ENCODE measurements at regions not wholly inside any gene's neighbourhood (a gene's known extent, or its start where the extent isn't known, plus 50 kb on each side); places are given as distances from the start of the nearest gene placed in this dataset.

- DNase-seq (ENCODE audit: low read depth): no peak
- no peaks in the 10 kb centered on the region for H3K27me3 ChIP-seq (ENCODE audit: control insufficient read depth, insufficient read depth, low read length)
- no peaks in the 10 kb centered on the region for H3K36me3 ChIP-seq (ENCODE audit: control insufficient read depth, insufficient read depth, low read length)
- no peak for FAIRE-seq
- no peak overlapping the region for H3K4me3 ChIP-seq (ENCODE audit: low read depth, low read length)
- TF ChIP-seq CTCF (IDR thresholded peaks at IDR 0.05; ENCODE audit: insufficient read depth, low read length, severe bottlenecking): no peak
These were observed 61.6 kb upstream of the CD99 start for GRCh38 chrX:2629316-2630007.

DNA sequence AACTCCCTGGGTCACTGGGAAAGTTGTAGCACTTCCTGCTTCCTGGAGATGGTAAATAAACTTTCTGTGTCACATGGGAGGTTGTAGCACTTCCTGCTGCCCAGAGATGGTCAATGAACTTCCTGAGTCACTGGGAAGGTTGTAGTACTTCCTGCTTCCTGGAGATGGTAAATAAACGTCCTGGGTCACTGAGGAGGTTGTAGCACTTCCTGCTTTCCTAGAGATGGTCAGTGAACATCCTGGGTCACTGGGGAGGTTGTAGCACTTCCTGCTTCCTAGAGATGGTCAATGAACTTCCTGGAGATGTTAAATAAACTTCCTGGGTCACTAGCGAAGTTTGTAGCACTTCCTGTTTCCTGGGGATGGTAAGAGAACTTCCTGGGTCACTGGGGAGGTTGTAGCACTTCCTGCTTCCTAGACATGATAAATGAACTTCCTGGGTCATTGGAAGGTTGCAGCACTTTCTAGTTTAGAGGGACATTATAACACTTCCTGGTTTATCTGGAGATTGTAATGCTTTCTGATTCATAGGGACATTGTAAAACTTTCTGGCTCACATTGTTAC, 62.3 kb upstream of the CD99 start:
- DNase-seq (ENCODE audit: low read depth): no peak
- FAIRE-seq: no peak
- no peak overlapping the region for H3K4me3 ChIP-seq (ENCODE audit: low read depth, low read length)
- TF ChIP-seq CTCF (IDR thresholded peaks at IDR 0.05; ENCODE audit: insufficient read depth, low read length, severe bottlenecking): no peak
- no peaks in the 10 kb centered on the region for H3K36me3 ChIP-seq (ENCODE audit: control insufficient read depth, insufficient read depth, low read length)
- no peaks in the 10 kb centered on the region for H3K27me3 ChIP-seq (ENCODE audit: control insufficient read depth, insufficient read depth, low read length)

DNA sequence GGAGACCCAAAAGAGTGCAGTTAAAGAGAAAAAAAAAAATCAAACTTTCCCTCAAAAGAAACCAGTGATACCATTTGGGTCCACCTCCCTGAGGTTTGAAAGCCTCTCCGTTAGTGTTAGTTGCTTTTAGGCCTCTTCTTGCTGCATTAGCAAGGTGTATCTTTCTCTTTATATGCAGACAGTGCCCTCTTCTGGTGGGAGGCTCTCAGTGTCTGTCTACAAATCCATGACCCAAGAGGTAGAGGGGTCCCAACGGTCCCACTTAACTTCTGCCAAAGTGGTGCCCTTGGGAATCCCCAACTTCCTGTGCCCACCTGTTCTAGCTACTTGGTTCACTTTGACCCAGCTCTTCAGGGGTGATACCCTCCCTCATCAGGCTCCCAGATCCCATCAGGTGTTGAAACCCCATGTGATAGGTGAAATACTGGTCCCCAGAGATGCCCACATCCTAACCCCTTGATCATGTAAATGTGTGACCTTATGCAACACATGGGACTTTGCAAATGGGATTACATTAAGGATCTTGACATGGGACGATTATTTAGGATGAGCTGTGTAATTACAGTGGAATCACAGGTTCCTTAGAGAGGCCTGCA, 63.7 kb upstream of the CD99 start:
- FAIRE-seq (no peak), DNase-seq (ENCODE audit: low read depth) (peak; percentile 45)
- peak; percentile 59 for TF ChIP-seq CTCF (IDR thresholded peaks at IDR 0.05; ENCODE audit: insufficient read depth, low read length, severe bottlenecking)
- no peaks in the 10 kb centered on the region for H3K36me3 ChIP-seq (ENCODE audit: control insufficient read depth, insufficient read depth, low read length)
- no peaks in the 10 kb centered on the region for H3K27me3 ChIP-seq (ENCODE audit: control insufficient read depth, insufficient read depth, low read length)
- H3K4me3 ChIP-seq (ENCODE audit: low read depth, low read length): no peak overlapping the region

DNA sequence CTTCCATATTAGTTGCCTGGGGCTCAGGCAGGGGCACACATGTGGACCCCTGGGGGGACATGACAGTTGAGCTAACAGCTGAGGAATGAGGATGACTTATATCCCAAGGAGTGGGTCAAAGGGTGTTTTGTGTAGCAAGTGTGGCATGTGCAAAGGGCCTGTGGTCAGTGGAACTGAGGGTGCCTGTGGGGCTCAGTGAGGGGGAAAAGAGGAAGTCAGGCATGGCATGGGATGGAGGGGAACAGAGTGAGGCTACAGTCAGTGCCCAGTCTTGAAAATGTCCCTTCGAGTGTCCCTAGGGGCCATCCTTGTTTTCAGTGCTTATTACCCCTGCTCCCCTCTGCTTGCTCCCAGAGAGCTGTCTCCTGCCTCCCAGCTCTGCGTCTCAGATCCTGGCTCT, 64.3 kb upstream of the CD99 start:
- Histone ChIP-seq H3K36me3 (ENCODE audit: control insufficient read depth, insufficient read depth, low read length) (no peaks in the 10 kb centered on the region), H3K27me3 (ENCODE audit: control insufficient read depth, insufficient read depth, low read length) (no peaks in the 10 kb centered on the region), H3K4me3 (ENCODE audit: low read depth, low read length) (no peak overlapping the region)
- TF ChIP-seq CTCF (IDR thresholded peaks at IDR 0.05; ENCODE audit: insufficient read depth, low read length, severe bottlenecking): no peak
- DNase-seq (ENCODE audit: low read depth) (no peak), FAIRE-seq (no peak)

DNA sequence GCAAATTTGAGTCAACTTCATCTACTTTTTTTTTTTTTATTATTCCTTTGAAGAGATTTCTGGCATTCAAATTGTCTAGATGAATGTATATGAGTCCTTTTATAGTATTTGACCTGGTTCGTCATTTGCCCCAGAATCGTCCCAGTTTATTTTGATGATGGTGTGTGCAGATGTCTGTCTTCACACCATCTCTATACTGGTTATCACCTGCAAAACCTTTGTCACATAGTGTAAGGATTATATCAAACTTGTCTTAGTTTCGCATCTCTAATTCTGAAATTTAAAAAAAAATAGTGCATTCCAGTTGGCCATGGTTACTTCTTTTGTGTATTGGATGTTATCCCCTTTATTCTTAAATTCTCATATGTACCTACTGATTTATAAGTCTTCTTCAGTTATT, 70.5 kb upstream of the CD99 start:
- H3K4me3 ChIP-seq (ENCODE audit: low read depth, low read length): no peak overlapping the region
- no peak for TF ChIP-seq CTCF (IDR thresholded peaks at IDR 0.05; ENCODE audit: insufficient read depth, low read length, severe bottlenecking)
- no peaks in the 10 kb centered on the region for H3K27me3 ChIP-seq (ENCODE audit: control insufficient read depth, insufficient read depth, low read length)
- FAIRE-seq (no peak), DNase-seq (ENCODE audit: low read depth) (no peak)
- peaks cover 1% of the 10 kb centered on the region for H3K36me3 ChIP-seq (ENCODE audit: control insufficient read depth, insufficient read depth, low read length)

Measured in bronchial epithelial cell (primary cell).